Adrenal gland (tissue), 9 donors: ENCODE measurements at regions not wholly inside any gene's neighbourhood (a gene's known extent, or its start where the extent isn't known, plus 50 kb on each side); places are given as distances from the start of the nearest gene placed in this dataset.
A peak's percentile ranks its signal among the peaks of the same experiment; 100 is the strongest.

Source experiments
- DNase-seq, 7 donors: peaks; one replicate each; pipeline ENCODE4 v3.0.0-alpha.2; 2019 to 2020
- H3K27ac ChIP-seq, 5 donors: fragments of 200-600 bp; sonication (generic) in 4 of 5; 1 replicate in 3 of 5; 2 replicates in 2 of 5; pipeline versions ENCODE4 v1.5.1 to v1.8.0; 2016 to 2020; ENCODE audit warnings: mild to moderate bottlenecking in 1 of 5
- H3K27me3 ChIP-seq: fragments of 200-600 bp; 2 replicates; pipeline ENCODE4 v1.8.0; 2021
- H3K36me3 ChIP-seq, 2 donors: fragments of 200-600 bp; replicated peaks in 1 of 2; 1 replicate in 1 of 2; 2 replicates in 1 of 2; pipeline versions ENCODE4 v1.5.1 to v1.8.0; 2018 to 2022
- H3K4me1 ChIP-seq, 2 donors: fragments of 200-600 bp; replicated peaks in 1 of 2; 1 replicate in 1 of 2; 2 replicates in 1 of 2; pipeline versions ENCODE4 v1.5.1 to v1.8.0; 2018 to 2021
- H3K4me3 ChIP-seq, 4 donors: fragments of 200-600 bp; sonication (generic) in 3 of 4; one replicate each; pipeline ENCODE4 v1.5.1; 2016 to 2018
- H3K9me3 ChIP-seq, 3 donors: fragments of 200-600 bp; sonication (generic) in 1 of 3; replicated peaks in 1 of 3; 1 replicate in 2 of 3; 2 replicates in 1 of 3; pipeline versions ENCODE4 v1.5.1 to v1.8.0; 2016 to 2021
- POLR2A ChIP-seq, 2 donors: fragments of 450-650 bp; IDR thresholded peaks; one replicate each; pipeline ENCODE4 v1.6.1; 2017; ENCODE audit warnings: antibody characterized with exemption in 2 of 2, mild to moderate bottlenecking in 2 of 2, moderate library complexity in 1 of 2
- WGBS, 4 donors: extraction: QIAGEN DNeasy Blood & Tissue Kit in 2 of 4; methylation state at CpG; one replicate each; pipeline versions ENCODE4 v1.1.5 to v1.1.7; 2013 to 2017; 5-methylcytosine and 5-hydroxymethylcytosine counted together
- intact Hi-C, 2 donors: fragments of 100-400 bp; cut with DNase I; formaldehyde crosslinking; loops; one replicate each; pipeline versions ENCODE4 v1.14.1 to v1.15.0; 2022 to 2023
- TF ChIP-seq, protein P1 (sequence below), 6 experiments: fragments of 450-650 bp in 4 of 6; fragments of 200-600 bp in 2 of 6; sonication (generic) in 1 of 6; IDR thresholded peaks; 1 replicate in 5 of 6; 2 replicates in 1 of 6; pipeline versions ENCODE4 v1.5.1 to v1.8.0; 2016 to 2021; ENCODE audit warnings: antibody characterized with exemption in 6 of 6, mild to moderate bottlenecking in 2 of 6, moderate library complexity in 1 of 6
- donor health status: healthy with polysubstance abuse.
- donor health status: Bipolar disorder and iron deficiency.
- donor health status: DM: yes; HTN: yes; CAD: no.
- donor health status: DM: no; HTN: no; CAD: no.
- donor health status: DM: no; HTN: no; CAD: no.

DNA sequence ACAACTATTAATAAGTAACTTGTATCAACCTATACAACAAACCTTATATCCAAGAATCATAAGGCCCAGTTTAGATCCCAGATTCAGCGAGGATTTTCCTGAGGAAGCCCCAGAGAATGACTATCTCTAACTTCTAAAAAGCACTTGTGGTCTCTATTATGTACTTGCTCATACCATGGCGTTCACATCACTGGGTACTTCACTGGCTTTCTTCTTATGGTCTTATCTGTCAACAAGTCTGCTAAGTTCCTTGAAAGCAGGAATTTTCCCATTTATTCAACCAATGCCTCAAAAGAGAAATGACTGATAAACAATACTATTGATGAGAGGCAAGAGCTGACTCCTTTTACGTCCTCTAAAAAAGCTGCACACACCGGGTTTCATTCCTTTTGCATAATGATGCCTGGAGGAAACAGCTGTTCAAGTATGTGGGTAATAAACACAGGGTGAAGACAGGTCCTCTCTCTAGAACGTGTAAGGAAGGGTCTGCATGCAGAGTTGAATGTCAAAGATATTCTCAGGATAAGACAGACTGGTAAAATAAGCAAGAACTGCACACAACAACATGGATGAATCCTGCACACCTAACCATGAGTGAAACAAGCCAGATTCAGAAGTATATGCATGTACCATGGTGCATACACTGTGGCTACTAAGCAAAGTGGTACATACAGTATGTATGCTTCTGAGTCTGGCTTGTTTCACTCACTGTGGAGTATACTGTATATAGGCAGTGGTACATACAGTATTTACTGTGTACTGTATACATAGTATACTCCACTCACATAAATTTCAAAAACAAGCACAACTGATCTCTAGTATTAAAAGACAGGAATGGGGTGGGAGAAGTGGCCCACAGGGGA, 408.7 kb downstream of the SHQ1 start:
- intact Hi-C loops, result no loop called here
- Histone ChIP-seq H3K27ac (no peak overlapping the region), H3K36me3 (no peaks in the 10 kb centered on the region), H3K9me3 (no peaks in the 10 kb centered on the region), H3K4me1 (peaks cover 0 to 30% of the 10 kb centered on the region in 2 donors), H3K4me3 (no peak overlapping the region), H3K27me3 (no peaks in the 10 kb centered on the region)
- WGBS, 4 donors, result 71 to 77% (median 75%) methylated on average over 5 of the region's 5 CpGs
- no peak for TF ChIP-seq POLR2A (IDR thresholded peaks at IDR 0.05)
- TF ChIP-seq, protein P1, sequence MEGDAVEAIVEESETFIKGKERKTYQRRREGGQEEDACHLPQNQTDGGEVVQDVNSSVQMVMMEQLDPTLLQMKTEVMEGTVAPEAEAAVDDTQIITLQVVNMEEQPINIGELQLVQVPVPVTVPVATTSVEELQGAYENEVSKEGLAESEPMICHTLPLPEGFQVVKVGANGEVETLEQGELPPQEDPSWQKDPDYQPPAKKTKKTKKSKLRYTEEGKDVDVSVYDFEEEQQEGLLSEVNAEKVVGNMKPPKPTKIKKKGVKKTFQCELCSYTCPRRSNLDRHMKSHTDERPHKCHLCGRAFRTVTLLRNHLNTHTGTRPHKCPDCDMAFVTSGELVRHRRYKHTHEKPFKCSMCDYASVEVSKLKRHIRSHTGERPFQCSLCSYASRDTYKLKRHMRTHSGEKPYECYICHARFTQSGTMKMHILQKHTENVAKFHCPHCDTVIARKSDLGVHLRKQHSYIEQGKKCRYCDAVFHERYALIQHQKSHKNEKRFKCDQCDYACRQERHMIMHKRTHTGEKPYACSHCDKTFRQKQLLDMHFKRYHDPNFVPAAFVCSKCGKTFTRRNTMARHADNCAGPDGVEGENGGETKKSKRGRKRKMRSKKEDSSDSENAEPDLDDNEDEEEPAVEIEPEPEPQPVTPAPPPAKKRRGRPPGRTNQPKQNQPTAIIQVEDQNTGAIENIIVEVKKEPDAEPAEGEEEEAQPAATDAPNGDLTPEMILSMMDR (IDR thresholded peaks at IDR 0.05), result no peak
- DNase-seq, result no peak

DNA sequence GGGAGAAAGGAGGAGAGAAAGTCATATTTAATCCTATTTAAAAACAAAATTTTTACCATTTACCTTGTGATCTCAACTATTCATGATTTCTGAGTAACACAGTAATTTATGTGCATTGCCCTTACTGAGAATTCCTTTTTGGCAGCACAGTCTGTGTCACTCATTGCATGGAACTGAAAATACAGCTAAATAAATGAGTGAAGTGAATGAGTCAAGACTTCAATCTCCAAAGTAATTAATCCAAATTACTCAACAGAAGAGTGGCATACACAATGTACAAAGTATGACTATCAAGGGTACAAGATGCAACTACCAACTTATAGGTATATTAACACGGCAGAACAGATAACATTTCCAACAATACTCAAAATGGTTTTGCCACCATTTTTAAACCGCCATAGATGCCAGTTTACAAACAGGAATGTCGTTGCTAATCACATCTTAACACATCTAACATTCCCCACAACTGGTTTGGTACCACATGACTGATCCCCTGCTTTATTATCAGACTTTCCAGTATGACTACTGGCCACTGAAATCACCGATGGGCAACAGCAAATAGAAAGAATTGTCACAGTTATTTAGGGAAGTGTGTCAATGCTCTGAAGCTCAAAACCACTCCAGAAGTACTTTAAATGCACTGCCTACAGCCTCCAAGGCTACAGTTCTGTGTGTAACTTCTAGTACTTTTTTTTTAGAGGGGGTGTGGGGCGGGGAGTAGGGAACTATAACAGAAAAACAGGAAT, 410.4 kb downstream of the SHQ1 start:
- H3K36me3 ChIP-seq, result no peaks in the 10 kb centered on the region
- 58 to 74% (median 61%) methylated on average over 5 of the region's 5 CpGs for WGBS, 4 donors
- H3K27ac ChIP-seq, result peak overlapping the region in 1 of 5 donors; percentile 0
- H3K4me1 ChIP-seq, result peaks cover 0 to 35% of the 10 kb centered on the region in 2 donors
- no peaks in the 10 kb centered on the region for H3K27me3 ChIP-seq
- no peak for DNase-seq
- H3K9me3 ChIP-seq, result no peaks in the 10 kb centered on the region
- intact Hi-C loops, result no loop called here
- TF ChIP-seq, protein P1 (IDR thresholded peaks at IDR 0.05), result no peak
- TF ChIP-seq POLR2A (IDR thresholded peaks at IDR 0.05), result no peak
- H3K4me3 ChIP-seq, result no peak overlapping the region

DNA sequence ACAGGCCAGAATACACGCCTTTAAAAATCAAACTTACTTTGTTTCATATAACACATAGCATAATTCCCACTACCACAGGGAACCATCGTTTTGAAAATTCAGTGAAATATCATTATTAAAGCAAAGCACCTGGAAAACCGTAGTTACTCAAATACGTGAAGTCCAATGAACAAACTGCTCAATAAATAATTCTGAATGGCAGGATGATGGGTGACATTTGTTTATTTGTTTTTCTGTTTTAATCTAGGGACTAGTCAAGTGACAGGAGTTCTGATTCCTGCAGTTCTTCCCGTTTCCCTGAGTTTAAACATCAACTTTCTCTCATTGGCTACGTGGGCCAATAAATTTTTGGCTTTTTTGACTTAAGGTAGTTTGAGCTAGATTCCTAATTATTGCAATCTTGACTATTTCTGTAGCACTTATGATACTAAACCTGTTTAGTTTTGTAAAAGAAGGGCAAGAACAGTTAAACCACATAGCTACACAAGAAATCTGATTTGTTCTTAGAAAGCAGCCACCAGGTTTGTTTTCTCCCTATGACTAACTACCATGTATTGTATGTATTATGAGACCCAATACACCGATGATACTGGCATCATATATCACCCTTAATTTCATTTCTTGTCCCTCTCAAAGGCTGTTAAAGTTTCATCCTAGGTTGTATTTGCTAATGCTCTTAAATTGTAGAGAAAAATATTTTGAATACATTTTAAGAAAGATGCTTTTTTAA, 411.2 kb downstream of the SHQ1 start:
- H3K27ac ChIP-seq, result no peak overlapping the region
- H3K9me3 ChIP-seq, result no peaks in the 10 kb centered on the region
- peaks cover 0 to 35% of the 10 kb centered on the region in 2 donors for H3K4me1 ChIP-seq
- H3K27me3 ChIP-seq, result no peaks in the 10 kb centered on the region
- WGBS, 4 donors, result 69 to 72% (median 70%) methylated on average over 7 of the region's 7 CpGs
- intact Hi-C loops, result no loop called here
- no peak for DNase-seq
- TF ChIP-seq, protein P1 (IDR thresholded peaks at IDR 0.05), result no peak
- TF ChIP-seq POLR2A (IDR thresholded peaks at IDR 0.05), result no peak
- H3K4me3 ChIP-seq, result no peak overlapping the region
- H3K36me3 ChIP-seq, result no peaks in the 10 kb centered on the region

DNA sequence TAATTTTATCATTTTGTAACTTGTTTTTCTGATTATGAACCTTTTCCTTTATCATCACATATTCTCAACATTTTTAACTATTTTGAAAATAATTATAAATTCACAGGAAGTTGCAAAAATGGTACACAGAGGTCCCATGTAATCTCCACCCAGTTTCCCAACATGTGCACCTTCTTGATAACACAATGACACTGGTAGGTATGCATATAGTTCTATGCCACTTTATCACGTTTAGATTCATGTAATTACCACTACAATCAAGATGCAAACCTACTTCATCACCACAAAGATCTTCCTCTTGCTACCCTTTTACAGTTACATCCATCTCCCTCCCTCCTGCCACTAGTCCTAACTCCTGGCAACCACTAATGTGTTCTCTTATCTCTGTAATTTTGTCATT, 413.9 kb downstream of the SHQ1 start:
- TF ChIP-seq, protein P1 (IDR thresholded peaks at IDR 0.05), result no peak
- no peak for TF ChIP-seq POLR2A (IDR thresholded peaks at IDR 0.05)
- Histone ChIP-seq H3K4me3 (no peak overlapping the region), H3K4me1 (peaks cover 10 to 34% of the 10 kb centered on the region in 2 donors), H3K27me3 (no peaks in the 10 kb centered on the region), H3K36me3 (no peaks in the 10 kb centered on the region), H3K27ac (no peak overlapping the region), H3K9me3 (no peaks in the 10 kb centered on the region)
- WGBS, 4 donors, result 60 to 75% (median 67%) methylated on average over 1 of the region's 1 CpG
- no peak for DNase-seq
- intact Hi-C loops, result no loop called here
